HG02571 (cell line): ENCODE measurements at regions not wholly inside any gene's neighbourhood (a gene's known extent, or its start where the extent isn't known, plus 50 kb on each side); places are given as distances from the start of the nearest gene placed in this dataset.
"Not testable (repeated sequence)": the region's sequence is repeated elsewhere in the genome, so short reads cannot be mapped to it uniquely, and the experiment has no call there.

Source experiments
- ATAC-seq: cut with Tn5 transposase; IDR thresholded peaks from one replicate; pipeline ENCODE4 v1.9.1; 2021; ENCODE audit warnings: mild to moderate bottlenecking, moderate library complexity; ENCODE audit not compliant: unreplicated experiment

DNA sequence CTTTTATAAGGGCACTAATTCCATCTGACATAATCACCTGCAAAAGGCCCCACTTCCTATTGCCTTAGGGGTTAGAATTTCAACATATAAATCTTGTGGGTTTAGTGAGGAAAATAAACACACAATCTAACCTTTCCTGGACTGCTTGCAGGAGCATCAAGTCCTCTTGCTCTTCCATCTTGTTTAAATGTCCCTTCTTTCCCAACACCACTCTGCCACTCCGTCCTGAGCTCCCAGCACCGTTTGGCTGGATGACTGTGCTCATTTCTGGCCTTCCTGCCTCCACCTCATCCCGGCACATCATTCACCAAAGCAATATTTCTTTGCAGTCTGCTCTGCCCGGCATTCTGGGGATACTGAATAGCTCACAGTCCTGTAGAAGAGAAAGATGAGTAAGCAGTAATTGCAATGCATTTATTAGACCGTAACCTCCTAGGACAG, 247.8 kb downstream of the BCL2 start:
- no peak for ATAC-seq

DNA sequence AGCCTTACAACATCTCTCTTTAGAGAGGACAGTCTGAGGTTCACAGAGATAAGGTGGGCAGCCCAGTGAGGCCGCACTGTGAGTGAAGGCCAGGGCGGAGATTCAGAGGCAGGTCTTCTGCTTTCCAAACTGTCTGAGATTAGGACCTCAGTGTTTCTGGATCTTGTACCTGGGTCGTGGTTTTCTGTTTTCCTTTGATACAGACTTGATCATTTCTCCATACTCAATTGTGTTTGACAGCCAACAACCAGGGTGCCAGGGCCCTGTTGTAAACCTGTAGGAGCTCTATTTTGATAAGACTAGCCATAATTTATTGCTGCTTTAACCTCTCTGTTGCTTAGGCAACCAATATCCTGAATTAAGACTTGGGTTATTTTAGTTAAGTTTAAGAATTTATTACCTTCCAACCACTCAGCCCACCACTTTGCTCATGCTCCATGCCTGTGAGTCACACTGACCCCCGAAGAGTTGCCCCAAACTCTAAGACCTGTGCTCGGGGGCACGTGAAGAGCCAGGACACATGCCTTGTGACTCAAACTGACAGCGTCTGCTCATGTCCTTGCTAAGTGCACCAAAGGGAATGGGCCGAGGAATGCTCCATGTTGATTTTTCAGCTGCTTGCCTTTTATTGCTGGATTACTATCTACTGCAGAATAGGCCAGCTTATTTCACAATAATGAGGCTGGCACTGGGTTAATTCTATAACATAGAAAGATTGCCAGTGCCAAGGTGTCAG, 248.6 kb downstream of the BCL2 start:
- ATAC-seq: no peak

DNA sequence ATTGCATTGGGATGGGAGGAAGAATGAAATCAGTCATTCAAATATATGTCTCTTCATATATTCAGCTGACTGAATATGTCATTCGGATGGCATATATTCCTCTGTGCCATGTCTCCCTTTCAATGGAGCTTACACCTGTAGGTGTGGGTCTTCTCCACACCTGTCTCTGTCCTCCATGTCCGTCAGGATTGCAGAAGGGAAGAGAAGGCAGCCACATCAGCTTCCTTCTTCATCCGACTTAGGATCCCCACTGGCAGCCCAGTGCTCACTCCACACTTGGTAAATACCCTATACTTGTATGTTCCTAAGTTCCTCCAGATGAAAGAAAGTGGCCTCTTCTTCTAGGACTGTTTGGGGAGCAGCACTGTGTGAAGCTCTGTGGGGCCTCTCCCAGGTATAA, 250.1 kb downstream of the BCL2 start:
- no peak for ATAC-seq

DNA sequence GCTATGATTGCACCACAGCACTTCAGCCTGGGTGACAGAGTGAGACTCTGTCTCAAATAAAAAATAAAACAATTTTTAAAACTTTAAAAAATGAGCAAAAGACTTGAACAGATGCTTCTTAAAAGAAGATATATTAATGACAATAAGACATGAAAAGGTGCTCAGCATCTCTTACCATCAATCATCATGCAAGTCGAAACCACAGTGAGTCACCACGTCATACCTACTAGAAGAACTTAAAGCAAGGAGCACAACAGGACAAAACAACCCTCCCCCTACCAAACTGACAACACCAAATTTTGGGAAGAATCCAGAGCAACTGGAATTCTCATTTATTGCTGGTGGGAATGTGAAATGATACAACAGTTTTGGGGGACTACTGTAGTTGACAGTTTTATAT, 251.6 kb downstream of the BCL2 start:
- ATAC-seq: no peak

DNA sequence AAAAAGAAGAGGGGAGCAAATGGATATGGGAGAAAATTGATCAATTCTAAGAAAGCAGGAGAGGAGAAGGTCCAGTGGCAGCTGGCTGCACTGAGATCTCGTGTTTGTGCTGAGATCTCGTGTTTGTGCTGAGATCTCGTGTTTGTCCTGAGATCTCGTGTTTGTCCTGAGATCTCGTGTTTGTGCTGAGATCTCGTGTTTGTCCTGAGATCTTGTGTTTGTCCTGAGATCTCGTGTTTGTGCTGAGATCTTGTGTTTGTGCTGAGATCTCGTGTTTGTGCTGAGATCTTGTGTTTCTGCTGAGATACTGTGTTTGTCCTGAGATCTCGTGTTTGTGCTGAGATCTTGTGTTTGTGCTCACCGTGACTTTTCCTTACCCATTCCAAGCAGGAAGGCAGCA, 254.4 kb downstream of the BCL2 start:
- no peak for ATAC-seq

DNA sequence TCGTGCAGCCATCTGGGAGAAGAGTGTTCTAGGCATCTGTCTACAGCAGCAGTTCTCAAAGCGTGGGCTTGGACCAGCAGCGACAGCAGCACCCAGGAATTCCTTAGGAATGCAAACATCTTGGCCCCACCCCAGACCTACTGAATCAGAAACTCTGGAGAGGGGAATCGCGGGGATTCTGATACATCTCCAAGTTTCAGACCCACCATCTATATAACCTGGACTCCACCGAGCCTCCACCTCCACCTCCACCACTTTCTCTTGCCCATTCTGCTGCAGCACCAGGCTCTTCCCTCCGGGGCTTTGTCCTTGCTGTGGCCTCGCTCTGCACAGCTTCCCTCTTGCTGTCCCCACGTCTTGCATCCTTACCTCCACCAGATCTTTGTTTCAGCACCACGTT, 256.4 kb downstream of the BCL2 start:
- ATAC-seq: no peak

DNA sequence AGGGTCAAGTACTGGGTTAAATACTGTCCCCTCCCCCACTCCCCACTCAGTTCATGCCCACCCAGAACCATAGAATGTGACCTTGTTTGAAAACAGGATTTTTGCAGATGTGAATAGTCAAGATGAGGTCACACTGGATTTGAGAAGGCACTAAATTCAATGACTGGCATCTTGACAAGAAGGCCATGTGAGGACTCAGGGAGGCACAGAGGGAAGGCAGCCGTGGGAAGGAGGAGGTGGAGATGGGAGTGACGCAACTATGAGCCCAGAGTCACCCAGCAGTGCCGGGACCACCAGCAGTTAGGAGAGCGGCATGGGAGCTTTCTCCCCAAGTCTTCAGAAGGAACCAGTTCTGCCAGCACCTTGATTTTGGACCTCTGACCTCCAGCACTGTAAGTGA, 257.3 kb downstream of the BCL2 start:
- ATAC-seq: no peak

DNA sequence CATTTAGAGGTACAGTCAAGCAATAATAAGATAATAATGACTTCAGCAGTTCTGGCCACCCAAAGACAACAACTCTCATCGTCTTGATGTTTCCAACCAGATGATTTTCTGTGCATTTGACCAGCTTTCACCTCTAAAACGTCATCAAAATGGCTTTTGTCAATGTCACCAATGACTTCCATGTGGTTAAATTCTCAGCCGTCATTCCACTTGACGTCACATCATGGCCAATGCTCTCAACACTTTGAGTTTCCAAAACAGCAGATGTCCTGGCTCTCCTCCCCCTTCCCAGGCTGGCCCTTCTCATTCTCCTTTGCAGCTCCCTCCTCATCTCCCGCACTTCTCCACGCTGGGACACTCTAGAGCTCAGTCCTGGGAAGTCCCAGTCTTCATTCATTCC, 258.3 kb downstream of the BCL2 start:
- no peak for ATAC-seq

DNA sequence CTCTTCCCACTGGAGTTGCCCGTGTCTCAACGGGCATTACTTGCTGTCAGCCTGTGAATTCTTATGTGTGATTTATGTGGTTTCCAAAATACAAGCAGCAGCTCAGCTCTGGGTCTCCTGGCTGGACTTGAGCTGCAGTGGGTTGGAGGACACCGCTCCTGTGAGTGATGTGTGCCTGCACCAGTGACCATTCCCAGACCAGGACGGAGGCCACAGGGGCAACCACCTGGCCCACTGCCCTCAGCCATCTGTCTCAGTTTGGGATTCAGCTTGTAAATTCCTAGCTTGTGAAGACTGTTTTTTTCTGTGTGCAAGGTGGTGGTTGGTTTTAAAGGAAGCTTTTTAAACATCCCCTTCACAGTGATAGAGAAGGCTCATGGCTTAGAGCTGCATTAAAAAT, 261.0 kb downstream of the BCL2 start:
- ATAC-seq: no peak

DNA sequence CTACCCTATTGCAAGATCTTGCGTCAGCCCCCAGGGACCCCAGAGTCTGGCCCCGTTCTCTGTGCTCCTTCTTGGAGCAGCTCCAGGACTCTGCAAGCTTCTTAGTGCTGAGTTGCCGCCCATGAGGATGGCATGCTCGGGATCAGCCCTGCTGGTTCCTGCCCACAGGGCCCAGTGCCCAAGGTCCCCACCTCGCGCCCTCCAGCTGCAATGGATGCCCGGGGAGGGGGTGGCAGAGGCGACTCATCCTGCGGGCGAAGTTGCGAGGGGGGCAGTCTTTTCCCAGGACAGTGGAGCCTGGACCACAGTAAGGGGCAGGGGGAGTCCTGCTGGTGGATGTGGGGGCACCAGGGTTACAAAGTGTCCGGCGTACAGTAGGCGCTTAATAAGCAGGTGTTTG, 261.9 kb downstream of the BCL2 start:
- no peak for ATAC-seq

DNA sequence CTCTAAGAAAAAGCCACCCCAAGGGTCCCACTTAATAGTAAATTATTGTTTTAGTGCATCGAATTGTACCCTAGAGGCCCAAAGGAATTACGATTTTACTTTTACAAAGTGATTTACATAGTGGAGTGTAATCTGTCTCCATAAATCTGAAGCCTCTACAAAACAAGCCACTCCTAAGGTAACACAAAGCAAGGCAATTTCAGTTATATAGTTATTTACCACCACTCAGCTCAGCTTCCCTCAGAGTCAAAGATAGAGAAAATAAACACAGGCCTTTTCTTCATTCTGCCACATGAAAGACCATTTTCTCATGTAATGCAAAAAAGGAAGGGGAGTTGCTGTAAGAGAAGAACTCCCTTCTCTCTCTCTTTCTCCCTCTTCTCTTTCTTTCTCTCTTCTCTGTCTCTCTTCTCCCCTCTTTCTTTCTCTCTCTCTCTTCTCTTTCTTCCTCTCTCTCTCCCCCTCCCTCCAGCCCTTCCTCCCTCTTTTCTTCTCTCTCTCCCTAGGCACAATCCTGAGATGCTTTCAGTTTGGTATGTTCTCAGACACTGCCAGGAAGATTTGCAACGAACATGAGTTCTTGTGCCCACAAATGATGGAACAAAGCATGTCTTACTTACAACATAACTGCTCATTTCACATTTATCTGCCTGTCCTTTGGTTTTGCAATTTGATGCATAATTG, 264.5 kb downstream of the BCL2 start:
- no peak for ATAC-seq

DNA sequence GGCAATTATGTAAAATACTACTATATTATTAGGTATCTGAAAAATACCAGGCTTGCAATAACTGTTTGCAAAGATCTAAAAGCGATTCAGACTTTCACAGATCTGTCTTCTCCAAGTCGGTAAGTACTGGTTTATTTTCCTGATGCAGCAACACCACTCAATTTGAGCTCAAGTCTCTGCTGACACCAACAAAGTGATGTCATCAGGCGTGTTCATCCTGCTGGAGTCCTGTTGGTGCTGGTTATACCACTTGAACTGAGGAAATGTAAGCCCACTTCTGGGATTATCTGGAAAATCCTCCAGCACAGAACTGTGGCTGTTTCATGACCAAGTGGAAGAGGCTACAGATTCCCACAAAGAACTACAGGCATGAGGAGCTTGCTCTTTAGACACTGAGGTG, 267.6 kb downstream of the BCL2 start:
- no peak for ATAC-seq

DNA sequence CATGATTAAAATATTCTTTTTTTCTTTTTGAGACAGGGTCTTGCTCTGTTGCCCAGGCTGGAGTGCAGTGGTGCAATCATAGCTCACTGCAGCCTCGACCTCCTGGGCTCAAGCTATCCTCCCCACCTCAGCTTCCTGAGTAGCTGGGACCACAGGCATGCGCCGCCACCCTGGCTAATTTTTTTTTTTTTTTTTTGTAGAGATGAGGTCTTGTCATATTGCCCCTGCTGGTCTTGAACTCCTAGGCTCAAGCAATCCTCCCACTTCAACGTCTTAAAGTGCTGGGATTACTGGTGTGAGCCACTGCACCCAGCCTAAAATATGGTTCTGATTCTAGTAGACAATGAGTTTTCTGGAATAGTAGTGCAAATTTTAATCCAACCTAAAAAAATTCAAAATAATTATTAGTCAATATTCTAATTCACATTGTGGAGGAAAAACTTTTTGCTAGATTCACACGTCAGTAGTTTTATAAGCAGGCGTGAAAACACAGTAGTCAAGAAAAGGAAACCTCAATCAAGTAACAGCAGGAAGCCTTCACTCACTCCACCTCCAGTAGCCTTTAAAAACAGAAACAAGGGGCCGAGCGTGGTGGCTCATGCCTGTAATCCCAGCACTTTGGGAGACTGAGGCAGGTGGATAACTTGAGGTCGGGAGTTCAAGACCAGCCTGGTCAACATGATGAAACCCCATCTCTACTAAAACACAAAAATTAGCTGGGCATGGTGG, 268.7 kb downstream of the BCL2 start:
- ATAC-seq: not testable (repeated sequence)

DNA sequence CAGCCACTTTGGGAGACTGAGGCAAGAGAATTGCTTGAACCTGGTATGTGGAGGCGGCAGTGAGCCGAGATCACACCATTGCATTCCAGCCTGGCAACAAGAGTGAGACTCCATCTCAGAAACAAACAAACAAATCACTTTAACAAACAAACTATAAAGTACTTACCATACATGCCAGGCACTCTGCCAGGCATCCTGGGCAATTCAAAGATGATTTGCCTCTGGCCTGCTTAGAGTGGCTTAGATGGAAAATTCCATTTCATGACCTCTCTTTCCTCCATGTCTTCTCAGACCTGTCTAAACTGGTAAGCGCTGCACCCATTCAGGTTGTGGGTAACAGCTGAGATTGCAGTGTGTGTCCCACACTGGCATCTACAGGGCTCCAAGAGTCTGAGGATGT, 273.2 kb downstream of the BCL2 start:
- no peak for ATAC-seq

DNA sequence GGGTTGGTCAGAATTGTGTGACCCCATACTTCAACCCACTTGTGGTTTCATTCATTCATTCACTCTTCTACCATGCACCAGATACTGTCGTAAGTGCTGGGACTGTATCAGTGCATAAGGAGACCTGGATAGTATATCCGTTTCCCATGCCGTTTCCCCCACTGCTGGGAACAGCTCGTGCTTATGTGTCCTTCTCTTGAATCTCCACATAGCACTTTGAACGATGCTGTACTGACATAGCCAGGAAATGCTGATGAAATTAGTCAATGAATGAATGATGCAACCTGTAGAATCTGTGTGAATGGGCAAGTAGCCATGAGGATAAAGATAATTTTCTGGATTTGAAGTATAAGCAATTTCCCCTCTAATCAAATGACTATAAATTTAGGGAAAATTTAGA, 276.1 kb downstream of the BCL2 start:
- no peak for ATAC-seq

DNA sequence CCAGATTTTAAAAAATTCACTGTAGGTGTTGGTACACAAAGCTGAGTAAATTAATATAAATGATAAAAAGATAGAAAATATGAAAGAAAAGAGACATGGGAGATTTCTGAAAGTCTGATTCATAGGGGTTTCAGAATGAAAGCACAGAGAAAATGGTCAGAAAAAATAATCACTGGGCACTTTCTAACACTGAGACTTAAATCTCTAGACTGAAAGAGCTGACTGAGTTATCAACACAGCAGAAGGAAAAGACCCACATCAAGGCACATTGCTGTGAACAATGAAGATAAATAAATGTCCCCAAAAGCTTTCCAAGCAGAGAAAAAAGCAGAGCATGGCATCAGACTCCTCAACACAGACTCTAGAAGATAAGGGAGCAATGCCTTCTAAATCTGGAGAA, 277.2 kb downstream of the BCL2 start:
- no peak for ATAC-seq

DNA sequence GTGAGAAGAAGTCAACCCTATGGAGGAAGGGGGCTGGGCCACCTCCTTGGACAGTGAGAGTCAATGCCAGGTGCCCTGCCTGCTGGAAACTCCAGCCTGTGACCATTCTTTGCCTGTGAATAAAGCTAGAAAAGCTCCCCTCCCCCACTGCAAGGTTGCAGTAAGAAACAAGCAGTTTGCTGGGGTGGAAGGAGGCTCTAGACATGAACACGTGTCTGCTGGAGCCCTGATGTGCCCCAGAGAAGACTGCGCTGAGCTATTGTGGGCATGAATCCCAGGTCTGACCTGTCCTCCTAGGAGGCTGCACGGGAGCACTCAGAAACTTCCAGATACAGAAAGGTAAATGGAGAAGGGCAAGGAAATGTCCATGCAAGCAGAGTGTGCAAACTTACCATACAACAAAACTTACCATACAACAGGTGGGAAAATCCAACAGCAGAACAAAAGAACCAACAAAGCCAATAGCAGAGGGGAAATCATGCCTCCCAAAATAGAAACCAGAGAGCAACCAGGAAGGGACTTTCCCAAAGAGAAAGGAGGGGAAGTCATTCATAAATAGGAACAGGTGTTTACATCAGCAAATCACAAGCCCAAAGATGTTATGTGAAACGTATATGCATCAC, 278.7 kb downstream of the BCL2 start:
- peak; percentile 67 for ATAC-seq

DNA sequence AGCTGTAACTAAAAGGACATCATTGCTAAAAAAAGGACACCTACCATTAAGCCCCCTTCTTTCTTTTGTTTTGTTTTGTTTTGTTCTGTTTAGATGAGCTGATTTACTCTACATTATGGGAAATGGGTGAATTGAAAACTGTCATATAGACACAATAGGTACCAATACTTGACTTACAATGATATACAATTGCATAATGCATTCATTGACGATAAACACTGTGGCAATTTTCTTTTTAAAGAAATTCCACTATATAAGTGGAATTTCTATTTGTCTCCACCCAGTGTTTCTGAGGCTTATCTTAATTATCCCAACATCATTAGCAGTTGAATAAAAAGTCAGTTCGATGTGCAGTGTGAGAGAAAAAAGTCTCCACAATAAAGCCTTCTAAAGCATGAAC, 282.1 kb downstream of the BCL2 start:
- no peak for ATAC-seq

DNA sequence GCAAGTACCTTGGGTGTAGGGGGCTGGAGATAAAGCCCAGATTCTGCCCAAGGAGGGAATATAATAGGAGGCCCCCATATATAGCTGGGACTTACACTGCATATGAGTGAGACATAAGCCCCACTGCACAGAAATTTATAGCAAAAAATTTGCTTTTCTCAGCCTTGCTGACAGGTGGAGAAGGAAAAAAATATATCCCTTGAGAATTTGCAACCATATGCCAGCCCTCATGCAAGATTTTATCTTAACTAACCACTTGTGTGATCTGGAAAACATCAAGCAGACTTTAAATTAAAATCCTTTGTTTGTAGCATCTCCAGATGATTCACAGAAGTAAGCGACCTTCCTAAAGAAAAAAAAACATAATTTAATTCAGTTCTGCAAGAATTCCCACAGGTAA, 288.2 kb downstream of the BCL2 start:
- no peak for ATAC-seq
